ENCODE measurements at regions not wholly inside any gene's neighbourhood (a gene's known extent, or its start where the extent isn't known, plus 50 kb on each side); places are given as distances from the start of the nearest gene placed in this dataset.

DNA sequence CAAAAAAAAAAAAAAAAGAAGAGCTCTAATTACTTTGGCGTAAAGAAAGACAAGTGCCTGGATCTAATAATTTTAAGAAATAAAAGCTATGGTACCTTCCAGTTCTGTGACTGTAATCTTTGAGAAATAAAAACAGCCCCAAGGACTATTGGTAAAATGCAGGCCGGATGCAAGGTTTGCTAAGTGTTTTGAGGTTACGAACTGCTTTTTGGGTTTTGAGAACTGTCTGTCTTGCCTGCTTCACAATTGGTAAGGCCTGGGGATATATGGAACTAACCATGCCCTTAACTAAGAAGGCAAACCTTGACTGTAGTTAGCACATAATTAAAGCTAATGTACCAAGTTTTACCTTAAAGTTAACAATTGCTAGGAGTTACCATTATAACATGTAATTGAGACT lies 388.4 kb upstream of the CBLB start:
- H3K4me3 ChIP-seq (ENCODE audit: low read depth, low read length), result no peak overlapping the region
- TF ChIP-seq, protein P1, sequence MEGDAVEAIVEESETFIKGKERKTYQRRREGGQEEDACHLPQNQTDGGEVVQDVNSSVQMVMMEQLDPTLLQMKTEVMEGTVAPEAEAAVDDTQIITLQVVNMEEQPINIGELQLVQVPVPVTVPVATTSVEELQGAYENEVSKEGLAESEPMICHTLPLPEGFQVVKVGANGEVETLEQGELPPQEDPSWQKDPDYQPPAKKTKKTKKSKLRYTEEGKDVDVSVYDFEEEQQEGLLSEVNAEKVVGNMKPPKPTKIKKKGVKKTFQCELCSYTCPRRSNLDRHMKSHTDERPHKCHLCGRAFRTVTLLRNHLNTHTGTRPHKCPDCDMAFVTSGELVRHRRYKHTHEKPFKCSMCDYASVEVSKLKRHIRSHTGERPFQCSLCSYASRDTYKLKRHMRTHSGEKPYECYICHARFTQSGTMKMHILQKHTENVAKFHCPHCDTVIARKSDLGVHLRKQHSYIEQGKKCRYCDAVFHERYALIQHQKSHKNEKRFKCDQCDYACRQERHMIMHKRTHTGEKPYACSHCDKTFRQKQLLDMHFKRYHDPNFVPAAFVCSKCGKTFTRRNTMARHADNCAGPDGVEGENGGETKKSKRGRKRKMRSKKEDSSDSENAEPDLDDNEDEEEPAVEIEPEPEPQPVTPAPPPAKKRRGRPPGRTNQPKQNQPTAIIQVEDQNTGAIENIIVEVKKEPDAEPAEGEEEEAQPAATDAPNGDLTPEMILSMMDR (IDR thresholded peaks at IDR 0.05; ENCODE audit: insufficient read depth, low read depth, low read length), result no peak
- no peak for DNase-seq (ENCODE audit: low read depth)

DNA sequence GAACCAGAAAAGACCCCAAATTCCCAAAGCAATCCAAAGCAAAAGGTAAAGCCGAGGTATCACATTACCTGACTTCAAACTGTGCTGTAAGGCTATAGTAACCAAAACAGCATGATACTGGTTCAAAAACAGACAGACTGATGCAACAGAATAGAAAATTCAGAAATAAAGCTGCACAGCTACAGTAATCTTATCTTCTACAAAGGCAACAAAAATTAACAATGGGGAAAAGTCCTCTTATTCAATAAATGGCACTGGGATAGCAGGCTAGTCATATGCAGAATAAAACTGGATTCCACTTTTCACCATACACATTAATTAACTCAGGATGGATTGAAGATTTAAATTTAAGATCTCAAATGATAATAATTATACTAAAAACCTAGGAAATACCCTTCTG lies 392.6 kb upstream of the CBLB start:
- peak; percentile 59 for DNase-seq (ENCODE audit: low read depth)
- H3K4me3 ChIP-seq (ENCODE audit: low read depth, low read length), result no peak overlapping the region
- TF ChIP-seq, protein P1 (IDR thresholded peaks at IDR 0.05; ENCODE audit: insufficient read depth, low read depth, low read length), result no peak

DNA sequence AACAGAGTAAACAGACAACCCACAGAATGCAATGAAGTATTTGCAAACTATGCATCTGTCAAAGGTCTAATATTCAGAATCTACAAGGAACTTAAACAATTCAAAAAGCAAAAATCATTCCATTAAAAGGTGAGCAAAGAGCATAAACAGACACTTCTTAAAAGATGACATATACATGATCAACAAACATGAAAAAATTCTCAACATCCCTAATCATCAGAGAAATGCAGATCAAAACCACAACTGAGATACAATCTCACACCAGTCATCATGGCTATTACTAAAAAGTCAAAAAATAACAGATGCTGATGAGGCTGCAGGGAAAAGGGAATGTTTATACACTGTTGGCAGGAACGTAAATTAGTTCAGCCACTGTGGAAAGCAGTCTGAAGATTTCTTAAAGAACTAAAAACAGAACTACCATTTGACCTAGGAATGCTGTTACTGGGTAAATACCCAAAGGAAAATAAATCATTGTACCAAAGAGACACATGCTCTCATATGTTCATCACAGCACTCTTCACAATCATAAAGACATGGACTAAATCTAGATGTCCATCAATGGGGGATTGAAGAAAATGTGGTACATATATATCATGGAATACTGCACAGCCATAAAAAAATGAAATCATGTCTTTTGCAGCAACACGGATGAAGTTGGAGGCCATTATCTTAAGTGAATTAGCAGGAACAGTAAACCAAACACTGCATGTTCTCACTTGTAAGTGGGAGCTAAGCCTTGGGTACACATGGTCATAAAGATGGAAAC lies 393.3 kb upstream of the CBLB start:
- no peak overlapping the region for H3K4me3 ChIP-seq (ENCODE audit: low read depth, low read length)
- peak; percentile 96 for DNase-seq (ENCODE audit: low read depth)
- TF ChIP-seq, protein P1 (IDR thresholded peaks at IDR 0.05; ENCODE audit: insufficient read depth, low read depth, low read length), result no peak

DNA sequence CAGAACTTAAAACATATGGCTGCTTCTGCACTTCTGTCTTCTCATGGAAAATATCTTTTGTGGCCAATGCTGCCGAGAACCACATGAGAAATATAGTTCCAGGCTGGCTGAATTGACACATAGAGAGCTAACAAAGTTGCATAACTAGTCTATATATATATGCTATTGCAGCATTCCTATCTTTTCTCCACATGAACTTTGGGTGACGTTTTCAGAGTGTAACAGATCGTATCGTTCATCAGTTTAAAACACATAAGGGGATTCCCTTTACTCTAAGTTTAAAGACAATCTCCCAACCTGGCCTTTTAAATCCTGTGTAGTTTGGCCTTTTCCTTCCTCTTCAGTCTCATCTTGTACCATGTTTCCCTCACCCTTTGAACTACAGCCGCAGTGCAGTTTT lies 394.2 kb upstream of the CBLB start:
- TF ChIP-seq, protein P1 (IDR thresholded peaks at IDR 0.05; ENCODE audit: insufficient read depth, low read depth, low read length), result no peak
- no peak overlapping the region for H3K4me3 ChIP-seq (ENCODE audit: low read depth, low read length)
- peak; percentile 67 for DNase-seq (ENCODE audit: low read depth)

DNA sequence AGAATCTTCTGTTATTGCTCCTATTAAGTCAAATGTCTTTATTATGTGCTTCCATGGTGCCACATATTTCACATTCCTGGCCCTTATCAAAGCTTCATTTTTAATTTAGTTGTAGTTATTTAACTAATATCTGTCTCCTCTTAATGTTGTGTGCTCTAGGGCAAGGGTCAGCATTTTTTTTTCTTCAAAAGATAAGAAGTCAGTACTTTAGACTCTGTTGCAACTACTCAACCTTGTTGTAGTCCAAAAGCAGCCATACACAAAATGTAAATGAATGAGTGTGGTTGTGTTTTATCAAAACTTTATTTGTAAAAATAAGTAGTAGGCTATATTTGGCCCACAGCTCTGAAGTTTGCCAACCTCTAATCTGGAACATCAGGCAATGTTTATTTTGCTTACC lies 394.7 kb upstream of the CBLB start:
- peak; percentile 22 for DNase-seq (ENCODE audit: low read depth)
- no peak overlapping the region for H3K4me3 ChIP-seq (ENCODE audit: low read depth, low read length)
- TF ChIP-seq, protein P1 (IDR thresholded peaks at IDR 0.05; ENCODE audit: insufficient read depth, low read depth, low read length), result no peak

DNA sequence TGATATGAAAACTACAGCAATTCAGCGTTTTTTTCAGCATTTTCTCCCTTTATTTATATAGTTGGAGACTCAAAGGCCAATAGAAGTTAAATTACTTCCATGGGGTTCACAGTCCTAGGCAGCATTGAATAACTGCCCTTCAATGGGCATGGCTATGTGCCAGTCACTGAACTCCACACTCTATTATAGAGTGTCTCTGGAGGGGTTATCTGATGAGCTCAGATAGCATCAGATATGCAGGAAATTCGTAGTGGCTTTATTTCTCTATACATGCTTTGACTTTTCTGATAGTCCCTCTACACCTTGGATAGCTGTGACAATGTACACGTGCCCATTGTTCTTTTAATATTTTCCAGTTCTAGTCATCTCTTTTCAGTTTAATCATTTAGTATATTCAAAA lies 396.9 kb upstream of the CBLB start:
- no peak overlapping the region for H3K4me3 ChIP-seq (ENCODE audit: low read depth, low read length)
- TF ChIP-seq, protein P1 (IDR thresholded peaks at IDR 0.05; ENCODE audit: insufficient read depth, low read depth, low read length), result no peak
- no peak for DNase-seq (ENCODE audit: low read depth)

DNA sequence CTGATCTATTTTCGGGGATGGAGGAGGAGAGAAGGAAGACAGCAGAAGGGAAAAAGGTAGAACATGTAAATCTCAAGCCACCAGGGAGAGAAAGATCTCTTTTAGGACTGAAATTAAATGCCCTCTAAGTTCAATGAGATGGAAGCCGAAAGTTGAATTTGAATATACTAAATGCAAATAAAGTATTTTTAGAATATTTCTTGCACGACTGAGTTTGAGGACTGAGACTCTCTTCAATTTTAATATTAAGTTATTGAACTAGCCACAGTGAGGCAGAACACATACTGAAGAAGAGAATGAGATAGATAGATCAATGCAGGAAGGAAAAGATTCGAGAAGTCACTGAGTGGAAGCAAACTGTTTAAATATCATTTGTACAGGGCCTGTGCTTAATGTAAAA lies 399.9 kb upstream of the CBLB start:
- no peak overlapping the region for H3K4me3 ChIP-seq (ENCODE audit: low read depth, low read length)
- DNase-seq (ENCODE audit: low read depth), result no peak
- TF ChIP-seq, protein P1 (IDR thresholded peaks at IDR 0.05; ENCODE audit: insufficient read depth, low read depth, low read length), result no peak
